ENCODE measurements at regions not wholly inside any gene's neighbourhood (a gene's known extent, or its start where the extent isn't known, plus 50 kb on each side); places are given as distances from the start of the nearest gene placed in this dataset.

GRCh38 chr5:9947225-9947714 is 302.4 kb downstream of the ATPSCKMT start:
- H3K27ac ChIP-seq (ENCODE audit: control insufficient read depth, insufficient read depth, low read length) = no peak overlapping the region
- DNase-seq (ENCODE audit: low read depth, low spot score) (no peak), FAIRE-seq (no peak)
- TF ChIP-seq CTCF (optimal IDR thresholded peaks at IDR 0.05 in 1 of 3, IDR thresholded peaks at IDR 0.05 in 1 of 3, conservative IDR thresholded peaks at IDR 0.05 in 1 of 3; ENCODE audit: extremely low read depth in 1 of 3, insufficient read depth in 2 of 3, low read length in 3 of 3) (no peak), EZH2 (IDR thresholded peaks at IDR 0.05; ENCODE audit: low read length) (no peak)
- no peak overlapping the region for H3K4me2 ChIP-seq (ENCODE audit: control insufficient read depth, extremely low read depth, insufficient read depth, low read depth, low read length)
- no peak overlapping the region for H3K9ac ChIP-seq (ENCODE audit: control insufficient read depth, extremely low read depth, insufficient read depth, low read length)
- no peaks in the 10 kb centered on the region for H3K27me3 ChIP-seq (ENCODE audit: control insufficient read depth, extremely low read depth, insufficient read depth, low read length)
- H3K36me3 ChIP-seq (ENCODE audit: control insufficient read depth in 2 of 2, extremely low read depth in 1 of 2, insufficient read depth in 2 of 2, low read length in 2 of 2) = no peaks in the 10 kb centered on the region
- H3K9me3 ChIP-seq (ENCODE audit: control insufficient read depth, low read depth, low read length) = no peaks in the 10 kb centered on the region
- dilution Hi-C loops (cut with MboI; ENCODE audit: extremely low pct_ligation_motif_present, low sequenced_read_pairs) = no loop called here
- no peak overlapping the region for H3K4me3 ChIP-seq (ENCODE audit: control insufficient read depth in 2 of 3, extremely low read depth in 1 of 3, insufficient read depth in 2 of 3, low read depth in 1 of 3, low read length in 3 of 3)
- H3K9me1 ChIP-seq (ENCODE audit: control insufficient read depth, extremely low read depth, insufficient read depth, low read length) = no peaks in the 10 kb centered on the region
- peaks cover 6% of the 10 kb centered on the region for H3K4me1 ChIP-seq (ENCODE audit: control insufficient read depth, extremely low read depth, insufficient read depth, low read length)
- H3K79me2 ChIP-seq (ENCODE audit: control insufficient read depth, insufficient read depth, low read length) = no peaks in the 10 kb centered on the region
- no peak overlapping the region for H2AFZ ChIP-seq (ENCODE audit: control insufficient read depth, low read length)
- H4K20me1 ChIP-seq (ENCODE audit: control insufficient read depth, extremely low read depth, insufficient read depth, low read length) = no peaks in the 10 kb centered on the region

- H3K4me2 ChIP-seq (ENCODE audit: control insufficient read depth, extremely low read depth, insufficient read depth, low read depth, low read length) = no peak overlapping the region
- H3K9me1 ChIP-seq (ENCODE audit: control insufficient read depth, extremely low read depth, insufficient read depth, low read length) = no peaks in the 10 kb centered on the region
- dilution Hi-C loops (cut with MboI; ENCODE audit: extremely low pct_ligation_motif_present, low sequenced_read_pairs) = no loop called here
- no peaks in the 10 kb centered on the region for H3K9me3 ChIP-seq (ENCODE audit: control insufficient read depth, low read depth, low read length)
- no peaks in the 10 kb centered on the region for H4K20me1 ChIP-seq (ENCODE audit: control insufficient read depth, extremely low read depth, insufficient read depth, low read length)
- no peak for TF ChIP-seq EZH2 (IDR thresholded peaks at IDR 0.05; ENCODE audit: low read length)
- TF ChIP-seq CTCF (optimal IDR thresholded peaks at IDR 0.05 in 1 of 3, IDR thresholded peaks at IDR 0.05 in 1 of 3, conservative IDR thresholded peaks at IDR 0.05 in 1 of 3; ENCODE audit: extremely low read depth in 1 of 3, insufficient read depth in 2 of 3, low read length in 3 of 3) = no peak
- H3K27me3 ChIP-seq (ENCODE audit: control insufficient read depth, extremely low read depth, insufficient read depth, low read length) = no peaks in the 10 kb centered on the region
- H3K27ac ChIP-seq (ENCODE audit: control insufficient read depth, insufficient read depth, low read length) = no peak overlapping the region
- FAIRE-seq (no peak), DNase-seq (ENCODE audit: low read depth, low spot score) (no peak)
- no peaks in the 10 kb centered on the region for H3K79me2 ChIP-seq (ENCODE audit: control insufficient read depth, insufficient read depth, low read length)
- no peaks in the 10 kb centered on the region for H3K36me3 ChIP-seq (ENCODE audit: control insufficient read depth in 2 of 2, extremely low read depth in 1 of 2, insufficient read depth in 2 of 2, low read length in 2 of 2)
- H3K4me1 ChIP-seq (ENCODE audit: control insufficient read depth, extremely low read depth, insufficient read depth, low read length) = peaks cover 6% of the 10 kb centered on the region
- H2AFZ ChIP-seq (ENCODE audit: control insufficient read depth, low read length) = no peak overlapping the region
- no peak overlapping the region for H3K9ac ChIP-seq (ENCODE audit: control insufficient read depth, extremely low read depth, insufficient read depth, low read length)
- H3K4me3 ChIP-seq (ENCODE audit: control insufficient read depth in 2 of 3, extremely low read depth in 1 of 3, insufficient read depth in 2 of 3, low read depth in 1 of 3, low read length in 3 of 3) = no peak overlapping the region
These were observed 302.6 kb upstream of the TAS2R1 start for GRCh38 chr5:9932770-9933169.
